Muscle of back (tissue), 3 donors: ENCODE measurements at regions not wholly inside any gene's neighbourhood (a gene's known extent, or its start where the extent isn't known, plus 50 kb on each side); places are given as distances from the start of the nearest gene placed in this dataset.
"Not testable (repeated sequence)": the region's sequence is repeated elsewhere in the genome, so short reads cannot be mapped to it uniquely, and the experiment has no call there.

Source experiments
- DNase-seq, 3 donors: peaks; one replicate each; pipeline versions ENCODE4 v3.0.0 to v3.0.0-alpha.2; 2013

- not testable (repeated sequence) for DNase-seq
These were observed 238.1 kb downstream of the FNDC1 start for GRCh38 chr6:159407211-159407780.

GRCh38 chr6:159404296-159404695, 235.1 kb downstream of the FNDC1 start:
- no peak for DNase-seq

DNA sequence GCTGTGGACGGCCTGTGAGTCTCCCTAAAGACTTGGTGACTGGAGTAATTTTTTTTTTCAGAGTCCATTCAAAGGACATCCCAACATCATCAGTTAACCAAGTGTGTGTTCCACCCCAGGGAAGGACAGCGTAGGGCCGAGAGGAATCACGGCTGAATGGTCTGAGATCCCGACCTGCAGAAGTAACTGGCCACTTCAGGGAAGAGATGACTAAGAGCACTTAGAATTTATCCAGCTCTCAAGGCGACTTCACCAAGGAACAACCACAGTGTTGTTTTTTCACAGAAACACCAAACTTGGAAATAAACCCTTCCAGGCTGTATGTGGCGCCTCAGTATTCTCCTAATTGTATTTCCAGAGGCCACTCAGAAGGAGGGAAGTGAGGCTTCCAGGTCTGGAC, 231.6 kb downstream of the FNDC1 start:
- no peak for DNase-seq

GRCh38 chr6:159399751-159400221, 230.6 kb downstream of the FNDC1 start:
- DNase-seq = peak; percentile 63 to 87 (median 66)

DNA sequence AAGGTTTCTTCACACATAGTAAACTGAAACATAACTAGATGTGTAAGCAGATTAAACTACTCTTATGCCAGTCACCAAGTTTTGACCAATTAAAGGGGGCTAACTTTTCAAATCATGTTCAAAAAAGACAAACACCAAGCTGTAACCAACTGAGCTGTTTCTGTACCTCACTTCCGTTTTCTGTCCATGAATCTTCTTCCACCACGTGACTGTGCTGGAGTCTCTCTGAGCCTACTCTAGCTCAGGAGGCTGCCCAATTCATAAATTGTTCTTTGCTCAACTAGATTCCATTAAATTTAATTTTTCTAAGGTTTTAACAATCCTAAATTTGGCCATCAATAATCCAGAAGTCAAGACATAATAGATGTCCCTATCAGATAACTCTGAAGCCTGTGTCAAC, 229.4 kb downstream of the FNDC1 start:
- DNase-seq = no peak

DNA sequence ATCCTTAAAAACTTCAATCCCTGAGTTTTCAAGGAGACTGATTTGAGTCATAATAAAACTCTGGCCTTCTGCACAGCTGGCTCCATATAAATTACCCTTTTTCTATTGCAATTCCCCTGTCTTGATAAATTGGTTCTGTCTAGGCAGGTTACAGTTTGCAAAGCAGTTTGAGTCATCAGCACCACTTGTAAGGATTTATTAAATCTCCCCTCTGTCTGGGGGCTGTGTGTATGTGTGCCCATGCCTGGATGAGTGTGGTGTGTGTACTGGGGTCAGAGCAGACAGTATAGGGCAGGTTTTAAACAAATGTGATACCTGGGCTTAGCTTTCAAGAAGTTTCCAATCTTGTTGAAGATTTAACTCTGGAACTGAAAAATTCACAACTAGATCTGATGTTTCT, 228.6 kb downstream of the FNDC1 start:
- no peak for DNase-seq

DNA sequence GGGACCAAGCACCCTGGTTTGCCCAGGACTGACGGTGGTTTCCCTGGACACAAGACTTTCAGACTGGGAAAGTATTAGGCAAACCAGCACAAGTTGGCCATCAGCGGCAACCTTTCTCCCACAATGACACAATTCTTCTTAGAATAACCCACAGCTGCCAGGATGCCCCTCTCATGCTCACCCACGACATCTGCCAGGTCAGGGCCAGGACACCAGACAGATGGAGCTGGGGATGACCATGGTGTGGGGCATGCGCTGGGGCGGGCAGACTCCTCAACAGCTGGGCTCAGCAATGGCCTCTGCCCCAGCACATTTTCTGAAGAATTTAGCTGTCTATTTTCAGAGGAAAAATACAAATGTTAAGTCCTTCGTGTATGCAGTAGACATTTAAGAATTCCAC, 226.4 kb downstream of the FNDC1 start:
- DNase-seq = no peak

- not testable (repeated sequence) for DNase-seq
These were observed 223.5 kb downstream of the FNDC1 start for GRCh38 chr6:159392695-159393094.

DNA sequence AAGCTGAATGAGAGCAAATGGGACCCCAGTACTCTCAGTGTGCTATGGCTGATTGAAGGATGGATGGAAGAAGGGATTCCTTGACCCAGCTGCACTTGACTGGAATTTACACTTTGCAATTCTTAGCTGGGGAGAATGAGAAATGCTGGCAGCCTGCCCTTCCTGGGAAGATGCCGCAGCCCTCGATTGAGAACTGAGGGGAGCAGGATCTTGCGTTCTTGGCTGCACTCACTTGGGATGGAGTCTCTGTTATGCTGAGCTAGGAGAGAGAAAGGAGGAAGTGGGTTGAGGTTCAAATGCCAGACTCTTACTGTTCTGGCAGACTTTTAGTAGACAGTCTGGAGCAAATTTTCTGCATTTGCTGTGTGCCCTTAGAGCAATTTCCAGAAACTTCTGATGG, 221.2 kb downstream of the FNDC1 start:
- peak in 2 of 3 donors; percentile 66 to 76 for DNase-seq

DNA sequence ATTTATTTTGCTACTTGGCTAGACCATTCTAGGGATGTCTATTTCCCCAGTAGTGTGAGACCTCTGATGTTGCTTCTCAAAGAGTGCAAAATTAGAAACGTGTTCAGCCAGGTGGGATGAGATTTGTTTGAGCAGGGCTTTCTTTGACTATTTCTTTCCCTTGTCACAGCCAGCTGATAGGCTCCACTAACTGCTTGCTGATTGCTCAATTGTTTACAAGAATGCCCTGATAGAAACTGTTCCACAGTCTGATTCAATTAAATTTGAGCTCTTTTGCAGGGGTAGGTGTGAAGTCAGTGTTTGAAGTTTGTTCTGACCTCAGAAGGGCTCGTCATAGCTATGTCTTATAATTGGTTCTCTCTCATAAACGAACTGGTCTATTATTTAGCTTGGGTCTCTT, 220.5 kb downstream of the FNDC1 start:
- DNase-seq = no peak

DNA sequence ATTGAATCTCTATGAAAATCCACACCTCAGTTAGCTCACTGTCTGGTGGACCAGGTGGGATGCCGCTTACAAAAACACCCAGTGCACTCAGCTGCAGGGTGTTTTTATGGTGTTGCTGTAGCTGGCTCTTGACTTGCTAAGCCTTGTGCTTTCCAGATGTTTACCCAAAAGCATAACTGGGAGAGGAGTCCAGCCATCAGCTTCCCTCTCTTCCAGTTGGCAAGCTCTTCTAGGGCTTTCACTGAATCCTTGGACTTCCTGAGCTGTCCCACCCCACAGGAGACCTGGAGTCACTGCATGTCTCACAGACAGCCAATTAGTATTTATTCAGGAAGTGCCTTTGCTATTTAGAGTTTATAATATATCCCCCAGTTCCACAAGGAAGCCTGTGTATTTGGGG, 210.9 kb downstream of the FNDC1 start:
- DNase-seq = peak in 1 of 3 donors; percentile 60

DNA sequence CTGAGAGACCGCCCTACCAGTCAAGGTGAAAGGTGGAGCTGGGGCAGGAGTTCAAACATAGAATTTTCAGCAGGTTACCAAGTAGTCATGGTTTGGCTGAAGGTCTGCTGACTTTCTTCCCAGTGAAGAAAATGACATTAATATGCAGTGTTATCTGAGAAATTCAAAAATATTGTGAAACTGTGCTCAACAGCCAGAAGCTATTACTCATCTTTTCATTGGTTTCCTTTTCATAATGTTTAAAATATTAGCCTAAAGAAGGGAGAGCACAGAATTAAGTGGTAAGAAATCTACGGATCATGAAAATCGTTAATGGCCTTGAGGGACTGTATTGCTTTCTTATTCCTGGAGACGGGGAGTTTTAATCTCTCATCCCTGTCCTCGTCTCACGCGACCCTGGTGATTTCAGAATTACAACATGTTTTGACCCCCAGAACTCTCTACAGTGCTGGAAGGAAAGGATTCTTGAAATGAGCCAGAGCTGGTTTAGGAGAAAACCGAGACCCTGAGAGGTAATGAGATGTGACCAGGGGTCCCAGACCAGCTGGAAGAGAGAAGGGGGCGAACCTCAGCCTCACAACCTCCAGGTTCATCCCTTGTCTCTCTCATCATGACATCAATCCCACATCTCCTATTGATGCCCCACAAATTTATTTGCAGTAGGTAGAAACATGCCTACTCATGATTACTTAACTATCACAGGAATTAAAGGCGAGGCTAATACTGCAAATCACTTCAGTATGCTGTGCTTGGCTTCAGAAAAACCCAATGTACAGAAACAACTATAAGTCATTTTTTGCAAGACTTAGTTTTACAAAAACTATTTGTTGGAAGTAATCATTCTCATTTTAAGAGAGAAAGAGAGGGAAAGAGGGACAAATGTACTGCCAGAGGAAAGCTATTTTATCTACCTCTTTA, 209.5 kb downstream of the FNDC1 start:
- peak; percentile 66 to 90 (median 83) for DNase-seq

DNA sequence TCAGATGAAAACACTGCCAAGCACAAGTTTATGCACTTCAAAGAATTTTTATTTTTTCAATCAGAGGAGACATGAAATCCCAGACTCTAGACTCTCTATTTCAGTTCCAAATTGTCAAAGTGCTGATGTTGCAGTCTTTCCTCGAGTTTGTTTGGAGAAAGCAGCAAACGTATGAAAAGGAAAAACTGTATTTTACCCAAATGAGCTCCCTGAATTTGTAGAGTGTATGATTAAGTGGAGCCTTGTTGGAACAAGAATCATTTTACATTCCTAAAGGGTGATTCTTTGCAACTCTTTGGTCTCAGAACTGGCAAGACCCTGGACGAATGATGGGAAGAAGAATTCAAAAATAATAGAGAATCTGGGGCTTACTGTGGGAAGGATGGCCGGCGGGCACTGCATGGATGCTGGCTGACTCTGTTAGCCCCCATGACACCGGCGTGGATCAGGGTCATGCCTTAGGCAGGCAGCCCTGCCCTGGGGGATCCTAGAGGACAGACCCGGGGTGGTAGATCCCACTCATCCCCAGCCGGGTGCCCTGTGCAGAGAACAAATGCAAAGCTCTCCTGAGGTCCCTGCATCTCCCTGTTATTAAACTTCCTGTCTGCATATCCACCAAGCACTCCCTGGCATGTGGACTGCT, 207.4 kb downstream of the FNDC1 start:
- DNase-seq = peak in 2 of 3 donors; percentile 64 to 77

DNA sequence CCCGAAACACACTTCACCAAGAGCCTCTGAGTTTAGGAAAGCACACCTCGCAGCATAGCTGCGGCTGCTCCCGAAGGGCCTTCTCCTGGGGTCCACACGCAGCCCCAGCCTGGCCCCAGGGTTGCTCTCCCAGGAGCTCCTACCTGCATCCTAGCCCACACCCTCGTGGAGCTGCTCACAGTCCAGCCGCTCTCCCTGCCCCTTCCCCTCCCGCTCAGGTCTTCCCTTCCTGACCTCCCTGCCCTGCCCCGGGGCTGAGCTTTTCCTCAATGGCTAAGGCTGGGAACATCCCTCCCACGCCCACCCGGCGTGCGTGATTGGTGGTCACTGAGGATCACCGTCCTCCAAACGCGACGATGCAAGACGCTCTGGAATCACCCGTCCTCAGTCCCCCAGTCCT, 205.8 kb downstream of the FNDC1 start:
- DNase-seq = no peak

DNA sequence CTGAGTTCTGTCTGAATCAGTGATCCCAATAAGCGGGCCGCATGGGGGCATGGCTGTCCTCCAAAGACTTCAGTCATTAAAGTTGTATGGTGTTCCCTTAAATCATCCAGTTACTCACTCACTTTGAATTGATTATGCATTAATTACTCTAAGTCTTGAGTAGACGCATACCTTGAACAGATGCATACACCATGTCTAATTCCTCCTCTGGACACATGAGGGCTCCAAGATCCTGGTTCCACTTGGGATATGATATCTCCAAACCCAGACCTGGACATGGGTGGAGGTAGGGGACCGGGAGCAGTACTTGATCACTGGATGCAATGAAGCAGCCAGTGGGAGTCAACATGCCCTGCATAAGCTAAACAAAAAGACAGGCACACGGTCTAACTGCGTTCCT, 204.5 kb downstream of the FNDC1 start:
- DNase-seq = no peak

GRCh38 chr6:159372333-159372732, 203.1 kb downstream of the FNDC1 start:
- no peak for DNase-seq

DNA sequence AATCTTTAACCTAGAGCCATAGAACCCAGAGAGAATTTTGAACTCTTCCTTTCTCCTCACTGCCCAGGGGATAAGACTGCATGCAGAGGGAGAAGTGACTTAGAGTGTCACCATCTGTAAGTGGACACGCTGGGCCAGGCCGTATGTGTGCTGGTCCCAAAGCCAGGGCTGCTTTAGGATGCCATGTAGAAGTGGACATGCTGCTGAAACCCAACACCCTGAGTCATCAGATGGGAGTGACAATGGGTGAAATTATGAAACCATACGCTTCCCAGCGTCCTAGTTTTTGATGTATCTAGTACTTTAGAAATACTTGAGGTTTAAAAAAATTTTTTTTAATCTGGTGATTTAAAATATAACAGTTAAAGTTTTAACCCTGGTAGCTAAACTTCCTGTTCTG, 191.1 kb downstream of the FNDC1 start:
- no peak for DNase-seq

GRCh38 chr6:159359581-159360297, 190.5 kb downstream of the FNDC1 start:
- DNase-seq = peak in 1 of 3 donors; percentile 66

DNA sequence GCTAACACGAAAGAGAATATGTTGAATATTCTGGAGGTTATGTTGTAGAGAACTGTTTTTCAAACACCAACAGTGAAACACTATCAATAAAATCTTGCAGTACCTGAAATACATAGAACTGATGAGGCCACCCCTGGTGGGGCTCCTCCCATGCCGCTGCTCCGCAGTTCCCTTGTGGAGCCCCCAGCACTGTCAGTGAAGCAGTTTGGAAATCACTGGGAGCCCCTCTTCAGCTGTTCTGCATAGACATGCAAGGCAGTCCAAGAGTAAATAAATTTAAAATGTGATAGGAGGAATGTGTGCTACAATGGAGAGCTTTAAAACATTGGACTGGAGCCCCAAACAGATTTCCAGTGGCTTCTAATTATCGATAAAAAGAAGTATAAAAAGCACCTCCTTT, 189.4 kb downstream of the FNDC1 start:
- peak in 1 of 3 donors; percentile 49 for DNase-seq

DNA sequence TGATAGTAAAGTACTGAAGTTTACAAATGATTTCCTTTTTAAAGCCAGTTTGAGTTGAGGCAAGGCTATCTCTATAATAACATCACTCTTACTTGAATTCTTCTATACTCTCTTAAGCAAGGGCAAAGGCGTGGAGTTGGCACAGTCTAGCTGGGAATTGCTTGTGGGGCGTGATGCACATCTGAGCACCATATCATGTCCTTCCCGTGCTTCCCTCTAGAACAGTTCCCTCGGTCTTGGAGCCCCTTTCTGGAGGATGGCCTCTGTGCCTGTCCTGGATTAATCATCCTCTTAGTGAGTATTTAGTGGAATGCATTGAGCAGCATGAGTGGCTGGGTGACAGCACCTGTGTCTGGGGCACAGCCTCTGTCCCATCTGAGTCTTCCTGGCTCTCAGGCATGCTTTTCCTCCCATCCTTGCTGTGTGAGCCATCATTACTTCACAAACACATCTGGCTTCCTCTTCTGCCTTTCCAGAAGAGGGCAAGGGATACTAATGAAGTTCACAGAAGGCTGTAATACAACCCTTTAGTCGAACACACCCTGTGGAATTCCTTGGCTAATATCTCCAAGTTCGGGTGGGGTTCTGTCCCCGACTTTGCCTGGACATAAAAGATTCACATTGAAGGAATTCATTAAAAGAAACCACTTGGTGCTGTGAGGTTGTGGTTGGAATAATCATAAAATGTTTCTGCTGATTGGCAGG, 188.2 kb downstream of the FNDC1 start:
- DNase-seq = peak in 1 of 3 donors; percentile 53

DNA sequence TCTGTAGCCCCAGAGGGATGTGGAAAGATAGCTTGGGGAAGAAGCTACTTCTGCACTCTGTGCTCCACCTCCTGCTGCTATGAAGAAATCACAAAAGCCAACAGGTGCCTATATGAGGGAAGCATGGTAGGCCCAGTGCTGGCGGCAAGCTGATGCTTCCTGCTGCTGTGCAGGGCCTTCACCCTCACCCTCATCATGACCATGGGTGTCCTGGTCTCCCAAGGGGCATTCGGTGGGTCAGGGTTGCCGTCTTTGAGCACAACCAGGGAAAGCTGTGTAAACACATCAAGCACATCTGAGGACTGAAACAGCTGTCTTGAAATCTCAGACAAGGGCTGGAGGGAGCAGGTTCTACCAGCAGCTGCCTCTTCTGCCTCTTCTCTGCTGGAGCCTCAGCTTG, 184.0 kb downstream of the FNDC1 start:
- DNase-seq = no peak
